Smooth muscle cell (in vitro differentiated cells): ENCODE measurements at regions not wholly inside any gene's neighbourhood (a gene's known extent, or its start where the extent isn't known, plus 50 kb on each side); places are given as distances from the start of the nearest gene placed in this dataset.
"Not testable (repeated sequence)": the region's sequence is repeated elsewhere in the genome, so short reads cannot be mapped to it uniquely, and the experiment has no call there.

ENCODE experiments used
- DNase-seq: peaks from one replicate; lab custom pipeline; 2025; ENCODE audit not compliant: unreplicated experiment; lab: John Stamatoyannopoulos, UW
- H2AFZ ChIP-seq: fragments of 200-600 bp; sonication (generic); 2 replicates; pipeline ENCODE4 v1.6.0; 2016; ENCODE audit warnings: antibody characterized with exemption, low read depth, mild to moderate bottlenecking
- H3F3A ChIP-seq: fragments of 200-600 bp; sonication (generic); 2 replicates; pipeline ENCODE4 v1.6.0; 2017; ENCODE audit warnings: antibody characterized with exemption, low read depth
- H3K27ac ChIP-seq: fragments of 200-600 bp; sonication (generic); 2 replicates; pipeline ENCODE4 v1.5.1; 2016; ENCODE audit warnings: low read depth, mild to moderate bottlenecking
- H3K27me3 ChIP-seq: fragments of 200-600 bp; sonication (generic); 2 replicates; pipeline ENCODE4 v1.6.1; 2016; ENCODE audit warnings: low read depth, mild to moderate bottlenecking
- H3K36me3 ChIP-seq: fragments of 200-600 bp; sonication (generic); 2 replicates; pipeline ENCODE4 v1.5.1; 2016; ENCODE audit warnings: low read depth
- H3K4me1 ChIP-seq: fragments of 200-600 bp; sonication (generic); 2 replicates; pipeline ENCODE4 v1.5.1; 2016; ENCODE audit warnings: low read depth
- H3K4me2 ChIP-seq: fragments of 200-600 bp; sonication (generic); 2 replicates; pipeline ENCODE4 v1.6.0; 2016; ENCODE audit warnings: mild to moderate bottlenecking
- H3K4me3 ChIP-seq: fragments of 200-600 bp; sonication (generic); 2 replicates; pipeline ENCODE4 v1.5.1; 2016; ENCODE audit warnings: mild to moderate bottlenecking
- H3K79me2 ChIP-seq: fragments of 200-600 bp; sonication (generic); 2 replicates; pipeline ENCODE4 v1.6.0; 2016; ENCODE audit warnings: low read depth, mild to moderate bottlenecking
- H3K9ac ChIP-seq: fragments of 200-600 bp; sonication (generic); 2 replicates; pipeline ENCODE4 v1.6.0; 2016; ENCODE audit warnings: low read depth
- H3K9me3 ChIP-seq: fragments of 200-600 bp; sonication (generic); replicated peaks from 2 replicates; pipeline ENCODE4 v1.5.1; 2016; ENCODE audit warnings: low read depth
- H4K20me1 ChIP-seq: fragments of 200-600 bp; sonication (generic); 2 replicates; pipeline ENCODE4 v1.6.0; 2016; ENCODE audit warnings: low read depth
- WGBS: methylation state at CpG from one replicate; pipeline ENCODE4 v1.1.7; 2016; ENCODE audit warnings: low lambda C conversion rate; 5-methylcytosine and 5-hydroxymethylcytosine counted together
- TF ChIP-seq, protein P1 (sequence below): fragments of 200-600 bp; sonication (generic); IDR thresholded peaks from 2 replicates; pipeline ENCODE4 v1.5.1; 2017; ENCODE audit warnings: borderline replicate concordance, mild to moderate bottlenecking, antibody characterized with exemption; ENCODE audit not compliant: insufficient read depth, poor library complexity, severe bottlenecking

DNA sequence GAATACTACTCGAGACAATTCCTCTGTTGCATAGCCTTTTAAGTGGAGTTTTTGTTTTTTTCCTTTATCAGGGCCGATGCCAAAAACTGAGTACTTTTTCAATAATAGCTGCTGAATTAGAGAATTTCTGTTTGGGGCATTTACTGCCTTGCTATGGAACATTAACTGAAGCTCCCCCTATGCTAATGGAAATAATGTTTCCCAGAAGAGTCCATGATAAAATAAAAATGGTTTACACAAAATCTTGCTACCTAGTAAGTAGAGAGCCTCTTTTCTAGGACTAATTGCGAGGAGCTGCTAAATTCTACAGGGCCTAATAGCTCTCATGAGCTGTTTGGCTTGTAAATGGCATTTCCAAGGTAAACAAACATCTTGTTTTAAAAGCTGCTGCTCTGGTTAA, 128.2 kb upstream of the MYO10 start:
- no peak for DNase-seq
- Histone ChIP-seq H4K20me1 (no peaks in the 10 kb centered on the region), H3K27me3 (no peaks in the 10 kb centered on the region), H3K36me3 (no peaks in the 10 kb centered on the region), H3K4me1 (no peaks in the 10 kb centered on the region), H3K4me2 (no peak overlapping the region), H3F3A (no peaks in the 10 kb centered on the region), H3K79me2 (no peaks in the 10 kb centered on the region), H3K9me3 (no peaks in the 10 kb centered on the region), H2AFZ (no peak overlapping the region), H3K4me3 (no peak overlapping the region), H3K27ac (no peak overlapping the region), H3K9ac (no peak overlapping the region)
- TF ChIP-seq, protein P1, sequence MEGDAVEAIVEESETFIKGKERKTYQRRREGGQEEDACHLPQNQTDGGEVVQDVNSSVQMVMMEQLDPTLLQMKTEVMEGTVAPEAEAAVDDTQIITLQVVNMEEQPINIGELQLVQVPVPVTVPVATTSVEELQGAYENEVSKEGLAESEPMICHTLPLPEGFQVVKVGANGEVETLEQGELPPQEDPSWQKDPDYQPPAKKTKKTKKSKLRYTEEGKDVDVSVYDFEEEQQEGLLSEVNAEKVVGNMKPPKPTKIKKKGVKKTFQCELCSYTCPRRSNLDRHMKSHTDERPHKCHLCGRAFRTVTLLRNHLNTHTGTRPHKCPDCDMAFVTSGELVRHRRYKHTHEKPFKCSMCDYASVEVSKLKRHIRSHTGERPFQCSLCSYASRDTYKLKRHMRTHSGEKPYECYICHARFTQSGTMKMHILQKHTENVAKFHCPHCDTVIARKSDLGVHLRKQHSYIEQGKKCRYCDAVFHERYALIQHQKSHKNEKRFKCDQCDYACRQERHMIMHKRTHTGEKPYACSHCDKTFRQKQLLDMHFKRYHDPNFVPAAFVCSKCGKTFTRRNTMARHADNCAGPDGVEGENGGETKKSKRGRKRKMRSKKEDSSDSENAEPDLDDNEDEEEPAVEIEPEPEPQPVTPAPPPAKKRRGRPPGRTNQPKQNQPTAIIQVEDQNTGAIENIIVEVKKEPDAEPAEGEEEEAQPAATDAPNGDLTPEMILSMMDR: no peak
- 67% methylated on average over 3 of the region's 3 CpGs for WGBS

DNA sequence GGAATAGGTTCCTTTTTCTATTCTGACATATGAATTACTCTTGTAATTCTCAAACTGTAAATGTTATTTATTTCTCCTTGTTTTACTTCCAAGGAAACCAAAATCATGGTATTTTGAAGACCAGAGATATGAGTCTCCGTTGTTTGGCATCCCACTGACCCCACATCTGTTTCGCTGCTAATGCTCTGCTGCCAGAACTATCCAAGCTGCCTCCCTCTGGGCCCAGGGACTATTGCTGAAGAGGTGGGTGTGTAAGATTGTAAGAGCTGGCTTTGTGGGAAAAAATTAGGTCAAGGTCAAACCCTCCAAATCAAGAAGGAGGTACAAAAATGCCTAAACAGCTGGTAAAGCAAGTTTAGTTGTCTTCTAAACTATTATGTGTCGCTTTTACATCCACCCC, 129.4 kb upstream of the MYO10 start:
- no peak for DNase-seq
- no peak overlapping the region for H3K4me3 ChIP-seq
- no peaks in the 10 kb centered on the region for H3K79me2 ChIP-seq
- no peaks in the 10 kb centered on the region for H3F3A ChIP-seq
- H2AFZ ChIP-seq: no peak overlapping the region
- no peaks in the 10 kb centered on the region for H3K9me3 ChIP-seq
- no peak overlapping the region for H3K9ac ChIP-seq
- TF ChIP-seq, protein P1: no peak
- 74% methylated on average over 3 of the region's 3 CpGs for WGBS
- no peaks in the 10 kb centered on the region for H4K20me1 ChIP-seq
- H3K4me1 ChIP-seq: no peaks in the 10 kb centered on the region
- no peaks in the 10 kb centered on the region for H3K27me3 ChIP-seq
- H3K36me3 ChIP-seq: no peaks in the 10 kb centered on the region
- H3K27ac ChIP-seq: no peak overlapping the region
- H3K4me2 ChIP-seq: no peak overlapping the region

DNA sequence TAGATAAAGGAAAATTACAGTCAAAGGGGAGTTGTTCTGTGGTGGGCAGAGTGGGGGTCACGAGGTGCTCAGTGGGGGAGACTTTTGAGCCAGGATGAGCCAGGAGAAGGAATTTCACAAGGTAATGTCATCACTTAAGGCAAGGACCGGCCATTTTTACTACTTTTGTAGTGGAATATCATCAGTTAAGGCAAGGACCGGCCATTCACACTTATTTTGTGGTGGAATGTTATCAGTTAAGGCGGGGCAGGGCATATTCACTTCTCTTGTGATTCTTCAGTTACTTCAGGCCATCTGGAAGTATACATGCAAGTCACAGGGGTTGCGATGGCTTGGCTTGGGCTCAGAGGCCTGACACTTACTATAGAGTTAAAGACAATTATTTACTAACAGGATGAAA, 129.9 kb upstream of the MYO10 start:
- not testable (repeated sequence) for DNase-seq, H3F3A ChIP-seq, H3K4me2 ChIP-seq, H4K20me1 ChIP-seq, H3K36me3 ChIP-seq, H3K9me3 ChIP-seq, H3K9ac ChIP-seq, H2AFZ ChIP-seq, H3K4me3 ChIP-seq, H3K27me3 ChIP-seq, H3K79me2 ChIP-seq, H3K4me1 ChIP-seq, H3K27ac ChIP-seq
- WGBS: 68% methylated on average over 5 of the region's 5 CpGs

DNA sequence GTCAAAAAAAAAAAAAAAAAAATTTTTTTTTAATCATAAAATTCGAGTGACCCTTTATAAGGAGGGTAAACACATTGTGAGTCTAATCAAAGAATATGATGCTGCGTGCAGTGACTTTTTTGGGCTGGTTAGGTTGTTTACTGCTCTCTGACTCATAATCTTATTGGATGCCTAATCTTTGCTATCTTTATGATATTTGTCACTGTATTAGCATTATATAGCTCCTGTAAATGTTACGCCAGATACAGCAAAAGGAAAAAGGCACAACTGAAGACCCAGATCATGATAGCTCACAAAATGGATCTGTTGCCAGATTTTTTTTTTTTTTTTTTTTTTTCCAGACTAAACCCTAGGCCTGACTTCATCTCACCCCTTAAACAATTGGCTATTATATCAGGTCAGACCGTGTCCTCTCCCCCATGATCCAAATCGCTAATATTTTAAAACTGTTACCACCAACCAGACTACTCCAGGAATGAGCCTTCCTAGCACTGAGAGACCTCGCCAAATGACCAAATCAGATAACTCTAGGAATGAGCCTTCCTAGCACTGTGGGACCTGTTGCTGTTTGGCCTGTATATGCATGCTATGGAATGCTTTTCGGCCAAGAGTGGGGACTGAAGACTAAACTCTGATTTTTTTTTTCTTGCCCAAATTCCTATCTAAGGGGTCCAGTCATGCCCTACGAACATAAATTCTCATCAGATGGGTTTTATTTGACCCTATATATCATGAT, 131.7 kb upstream of the MYO10 start:
- no peak overlapping the region for H3K4me2 ChIP-seq
- no peaks in the 10 kb centered on the region for H3K9me3 ChIP-seq
- H2AFZ ChIP-seq: no peak overlapping the region
- H3K79me2 ChIP-seq: no peaks in the 10 kb centered on the region
- H3K36me3 ChIP-seq: no peaks in the 10 kb centered on the region
- TF ChIP-seq, protein P1: no peak
- no peak overlapping the region for H3K9ac ChIP-seq
- H3K27me3 ChIP-seq: no peaks in the 10 kb centered on the region
- no peak for DNase-seq
- no peaks in the 10 kb centered on the region for H3F3A ChIP-seq
- no peaks in the 10 kb centered on the region for H3K4me1 ChIP-seq
- H3K27ac ChIP-seq: no peak overlapping the region
- H4K20me1 ChIP-seq: no peaks in the 10 kb centered on the region
- 79% methylated on average over 8 of the region's 8 CpGs for WGBS
- no peak overlapping the region for H3K4me3 ChIP-seq
